Activated B cell treated with CpG ODN at 0.5 μM for 24 hours (primary cell): ENCODE measurements at regions not wholly inside any gene's neighbourhood (a gene's known extent, or its start where the extent isn't known, plus 50 kb on each side); places are given as distances from the start of the nearest gene placed in this dataset.

Source experiments
- ATAC-seq: fragments of 200-7000 bp; cut with Tn5 transposase; one replicate; pipeline ENCODE4 v1.10.0; 2021; ENCODE audit warnings: low read depth, mild to moderate bottlenecking, moderate library complexity
- CTCF ChIA-PET: fragments of 350-600 bp; sonication (Branson Sonifier 250); formaldehyde crosslinking; loops from one replicate; lab custom pipeline; 2021; ENCODE audit warnings: antibody characterized with exemption; lab: Charles Lee
- POLR2A ChIA-PET: fragments of 350-600 bp; sonication (Branson Sonifier 250); formaldehyde crosslinking; loops from one replicate; lab custom pipeline; 2021; ENCODE audit warnings: antibody characterized with exemption; lab: Charles Lee
- DNase-seq: peaks from one replicate; pipeline ENCODE4 v3.0.0; 2022
- H3K27ac Mint-ChIP-seq: one replicate; pipeline ENCODE4 v1.8.0; 2020; ENCODE audit warnings: mixed read lengths
- H3K27me3 Mint-ChIP-seq: one replicate; pipeline ENCODE4 v1.8.0; 2021; ENCODE audit warnings: mixed read lengths
- H3K36me3 Mint-ChIP-seq: one replicate; pipeline ENCODE4 v1.8.0; 2021; ENCODE audit warnings: low read depth, mixed read lengths
- H3K4me1 Mint-ChIP-seq: one replicate; pipeline ENCODE4 v1.8.0; 2021; ENCODE audit warnings: mixed read lengths
- H3K4me3 Mint-ChIP-seq: one replicate; pipeline ENCODE4 v1.8.0; 2020; ENCODE audit warnings: mild to moderate bottlenecking, mixed read lengths
- H3K9me3 Mint-ChIP-seq: one replicate; pipeline ENCODE4 v1.8.0; 2020; ENCODE audit warnings: mixed read lengths
- intact Hi-C: fragments of 100-400 bp; cut with micrococcal nuclease; formaldehyde crosslinking; loops from one replicate; pipeline ENCODE4 v1.15.1; 2024
- TF ChIP-seq, protein P1 (sequence below): fragments of 200-600 bp; IDR thresholded peaks from one replicate; pipeline ENCODE4 v1.8.0; 2022; ENCODE audit warnings: antibody characterized with exemption, mild to moderate bottlenecking

DNA sequence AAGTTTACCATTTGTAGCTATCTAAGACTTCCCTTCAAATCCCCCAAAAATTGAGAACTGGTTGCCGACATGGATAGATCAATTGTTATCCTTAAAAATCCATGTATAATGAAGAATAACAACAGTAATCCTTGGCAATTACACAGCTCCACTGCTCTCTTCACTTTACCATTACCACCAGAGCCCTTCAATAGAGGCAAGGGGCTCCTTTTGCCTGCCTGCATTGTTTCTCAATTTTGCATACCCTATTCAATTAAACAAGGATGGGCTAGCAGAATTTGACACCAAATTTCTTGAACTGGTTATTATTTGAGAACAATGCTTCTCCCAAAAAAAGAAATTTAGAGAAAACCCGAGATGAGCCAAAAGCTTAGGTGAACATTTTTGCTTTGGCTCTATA, 387.8 kb upstream of the PKN2 start:
- intact Hi-C loops, result no loop called here
- Mint-ChIP-seq H3K4me3 (no peak overlapping the region), H3K27me3 (peaks cover 4% of the 10 kb centered on the region), H3K4me1 (no peaks in the 10 kb centered on the region), H3K27ac (no peak overlapping the region), H3K9me3 (no peaks in the 10 kb centered on the region), H3K36me3 (no peaks in the 10 kb centered on the region)
- DNase-seq, result no peak
- ChIA-PET POLR2A (no interaction called here), CTCF (no interaction called here)
- TF ChIP-seq, protein P1, sequence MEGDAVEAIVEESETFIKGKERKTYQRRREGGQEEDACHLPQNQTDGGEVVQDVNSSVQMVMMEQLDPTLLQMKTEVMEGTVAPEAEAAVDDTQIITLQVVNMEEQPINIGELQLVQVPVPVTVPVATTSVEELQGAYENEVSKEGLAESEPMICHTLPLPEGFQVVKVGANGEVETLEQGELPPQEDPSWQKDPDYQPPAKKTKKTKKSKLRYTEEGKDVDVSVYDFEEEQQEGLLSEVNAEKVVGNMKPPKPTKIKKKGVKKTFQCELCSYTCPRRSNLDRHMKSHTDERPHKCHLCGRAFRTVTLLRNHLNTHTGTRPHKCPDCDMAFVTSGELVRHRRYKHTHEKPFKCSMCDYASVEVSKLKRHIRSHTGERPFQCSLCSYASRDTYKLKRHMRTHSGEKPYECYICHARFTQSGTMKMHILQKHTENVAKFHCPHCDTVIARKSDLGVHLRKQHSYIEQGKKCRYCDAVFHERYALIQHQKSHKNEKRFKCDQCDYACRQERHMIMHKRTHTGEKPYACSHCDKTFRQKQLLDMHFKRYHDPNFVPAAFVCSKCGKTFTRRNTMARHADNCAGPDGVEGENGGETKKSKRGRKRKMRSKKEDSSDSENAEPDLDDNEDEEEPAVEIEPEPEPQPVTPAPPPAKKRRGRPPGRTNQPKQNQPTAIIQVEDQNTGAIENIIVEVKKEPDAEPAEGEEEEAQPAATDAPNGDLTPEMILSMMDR, result no peak
- no peak for ATAC-seq

DNA sequence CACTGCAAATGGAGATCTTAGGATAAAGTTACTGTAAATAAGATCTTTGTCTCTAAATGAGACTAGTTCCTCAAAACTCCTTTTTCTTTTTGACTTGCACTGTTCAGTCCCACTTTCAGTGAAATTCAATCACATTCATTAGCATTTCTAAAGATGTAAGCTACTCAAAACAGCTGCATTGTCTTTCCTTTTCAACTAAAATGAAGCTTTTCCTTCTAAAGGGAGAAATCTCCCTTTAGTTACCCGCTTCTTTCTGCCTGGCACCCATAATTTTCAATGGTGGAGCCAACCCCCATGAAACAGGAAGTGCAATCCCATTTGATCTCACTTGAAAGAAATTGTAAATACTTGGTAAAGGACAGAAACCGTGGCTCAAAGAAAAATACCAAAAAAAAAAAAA, 387.4 kb upstream of the PKN2 start:
- TF ChIP-seq, protein P1, result no peak
- Mint-ChIP-seq H3K4me3 (no peak overlapping the region), H3K27me3 (peaks cover 4% of the 10 kb centered on the region), H3K36me3 (no peaks in the 10 kb centered on the region), H3K27ac (no peak overlapping the region), H3K9me3 (no peaks in the 10 kb centered on the region), H3K4me1 (no peaks in the 10 kb centered on the region)
- ChIA-PET CTCF (no interaction called here), POLR2A (no interaction called here)
- no peak for ATAC-seq
- no peak for DNase-seq
- intact Hi-C loops, result no loop called here

DNA sequence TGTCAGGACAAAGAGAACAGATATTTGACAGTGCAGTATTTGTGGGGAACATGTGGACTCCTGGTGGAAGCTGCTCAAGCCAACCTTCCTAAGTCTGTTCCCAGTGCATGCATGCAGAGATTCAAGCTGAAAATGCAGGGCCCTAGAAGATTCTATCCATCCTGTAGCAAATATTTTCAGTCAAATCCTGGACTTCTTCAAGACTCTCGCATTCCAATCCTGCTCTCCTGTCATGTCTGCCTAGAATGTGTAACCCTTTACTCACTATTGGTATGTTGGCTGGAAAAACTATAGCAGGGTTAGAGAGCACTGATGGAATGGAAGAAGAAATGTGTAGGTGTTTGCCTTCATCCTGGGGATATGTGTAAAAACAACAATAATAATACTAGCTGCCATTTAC, 385.6 kb upstream of the PKN2 start:
- Mint-ChIP-seq H3K36me3 (no peaks in the 10 kb centered on the region), H3K9me3 (no peaks in the 10 kb centered on the region), H3K4me3 (no peak overlapping the region), H3K27me3 (no peaks in the 10 kb centered on the region), H3K4me1 (no peaks in the 10 kb centered on the region), H3K27ac (no peak overlapping the region)
- DNase-seq (no peak), ATAC-seq (no peak)
- ChIA-PET POLR2A (interaction anchor here (0.7 kb wide), 1 partner anchor 1242 kb away, joined by 3 read pairs; no protein-coding TSS in a partner anchor), CTCF (interaction anchor here (1.0 kb wide), 1 partner anchor 118 kb away, joined by 5 read pairs; no protein-coding TSS in a partner anchor)
- intact Hi-C loops, result no loop called here
- TF ChIP-seq, protein P1, result no peak

DNA sequence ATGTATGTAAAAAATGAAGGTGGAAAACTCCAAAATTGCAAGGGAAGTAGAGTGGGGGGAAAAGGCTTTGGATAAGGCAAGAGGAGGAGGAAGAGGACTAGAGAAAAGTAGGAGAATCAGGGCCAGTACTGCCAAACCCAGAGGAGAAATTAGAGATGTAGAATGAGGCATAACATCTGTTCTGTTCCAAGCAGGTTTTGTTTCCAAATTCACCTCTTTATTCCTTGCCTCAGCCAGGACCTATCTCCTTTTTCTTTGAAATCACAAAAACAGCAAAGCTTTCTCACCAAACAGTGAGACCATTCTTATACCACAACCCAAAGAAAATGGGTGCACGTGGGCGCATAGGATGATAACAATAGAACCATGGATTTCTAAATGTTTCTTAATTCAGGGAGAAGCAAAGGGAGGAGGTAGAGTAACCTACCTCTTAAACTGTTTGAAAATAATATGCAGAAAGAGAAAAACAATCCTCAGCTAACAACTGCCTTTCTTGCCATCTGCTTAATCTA, 383.3 kb upstream of the PKN2 start:
- no peak for DNase-seq
- Mint-ChIP-seq H3K36me3 (no peaks in the 10 kb centered on the region), H3K27ac (no peak overlapping the region), H3K4me3 (no peak overlapping the region), H3K27me3 (peaks cover under 1% of the 10 kb centered on the region), H3K9me3 (no peaks in the 10 kb centered on the region), H3K4me1 (no peaks in the 10 kb centered on the region)
- TF ChIP-seq, protein P1, result no peak
- CTCF ChIA-PET, result interaction anchor here (3.5 kb wide), 1 partner anchor 120 kb away, joined by 15 read pairs; no protein-coding TSS in a partner anchor
- no peak for ATAC-seq
- intact Hi-C loops, result loop anchor here (5.0 kb wide), 1 partner anchor 1169 kb away; no protein-coding TSS in a partner anchor
- POLR2A ChIA-PET, result no interaction called here

DNA sequence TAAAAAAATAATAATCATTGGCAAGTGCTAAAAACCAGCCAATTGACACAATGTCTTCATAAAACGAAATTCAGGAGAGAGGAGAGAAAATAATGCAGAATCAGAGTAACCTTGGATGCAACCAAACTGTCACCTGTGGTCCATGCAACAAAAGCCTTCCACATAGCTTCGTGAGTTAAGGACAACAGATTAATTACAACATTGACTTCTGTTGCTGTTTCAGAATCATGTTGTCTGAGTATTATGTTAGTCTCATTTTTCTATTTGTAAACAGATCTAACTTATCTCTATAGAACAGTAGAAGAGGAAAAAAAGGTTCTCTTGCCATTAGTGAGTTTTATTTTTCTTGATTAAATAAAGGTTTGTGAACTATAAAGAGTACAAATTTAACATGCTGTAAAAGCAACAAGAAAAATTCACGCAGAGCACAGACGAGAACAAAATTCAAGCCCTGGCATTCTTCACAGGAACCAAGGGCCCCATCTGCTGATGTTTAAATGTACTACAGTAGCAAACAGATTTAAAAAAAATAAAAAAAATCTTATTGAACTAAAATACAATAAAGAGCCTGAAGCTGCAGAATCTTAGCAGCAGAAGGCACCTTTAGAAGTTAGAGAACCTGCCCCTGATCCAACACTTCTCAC, 381.1 kb upstream of the PKN2 start:
- Mint-ChIP-seq H3K27ac (no peak overlapping the region), H3K9me3 (no peaks in the 10 kb centered on the region), H3K4me3 (no peak overlapping the region), H3K27me3 (peaks cover 6% of the 10 kb centered on the region), H3K4me1 (no peaks in the 10 kb centered on the region), H3K36me3 (no peaks in the 10 kb centered on the region)
- ChIA-PET CTCF (interaction anchor here (1.5 to 3.5 kb wide), 2 partner anchors 122 to 124 kb away, joined by 3 to 15 read pairs; no protein-coding TSS in a partner anchor), POLR2A (no interaction called here)
- ATAC-seq, result no peak
- no peak for DNase-seq
- intact Hi-C loops, result loop anchor here (1.0 to 5.0 kb wide), 3 partner anchors 123 to 1171 kb away; no protein-coding TSS in a partner anchor
- TF ChIP-seq, protein P1, result no peak
